ENCODE measurements at regions not wholly inside any gene's neighbourhood (a gene's known extent, or its start where the extent isn't known, plus 50 kb on each side); places are given as distances from the start of the nearest gene placed in this dataset.
A peak's percentile ranks its signal among the peaks of the same experiment; 100 is the strongest.
"Not testable (repeated sequence)": the region's sequence is repeated elsewhere in the genome, so short reads cannot be mapped to it uniquely, and the experiment has no call there.

- H3K4me3 ChIP-seq (ENCODE audit: low read length); DNase-seq; H3K27me3 ChIP-seq (ENCODE audit: control insufficient read depth, insufficient read depth, low read length); H3K4me1 ChIP-seq (ENCODE audit: control insufficient read depth, insufficient read depth, low read length); H3K36me3 ChIP-seq (ENCODE audit: control insufficient read depth, insufficient read depth, low read length); H3K9me3 ChIP-seq (replicated peaks; ENCODE audit: control insufficient read depth, low read depth, low read length); H3K27ac ChIP-seq (ENCODE audit: low read length): not testable (repeated sequence)
- WGBS (ENCODE audit: insufficient coverage), result 89% methylated on average over 6 of the region's 20 CpGs
These were observed 294.9 kb upstream of the DIO3 start for GRCh38 chr14:101266441-101266840.

DNA sequence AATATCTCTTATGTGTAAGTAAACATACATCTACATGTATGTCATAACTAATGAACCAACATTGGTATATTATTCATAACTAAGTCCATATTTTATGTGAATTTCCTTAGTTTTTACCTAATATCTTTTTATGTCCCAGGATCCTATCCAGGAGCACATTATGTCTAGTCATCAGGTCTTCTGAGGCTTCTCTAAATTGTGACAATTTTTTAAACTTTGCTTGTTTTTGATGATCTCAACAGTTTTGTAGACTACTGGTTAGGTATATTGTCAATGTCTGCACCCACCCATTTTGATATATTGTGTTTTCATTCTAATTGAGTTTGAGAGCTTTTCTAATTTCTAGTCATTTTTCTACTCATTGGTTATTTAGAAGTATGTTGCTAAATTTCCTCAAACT lies 288.2 kb upstream of the DIO3 start:
- DNase-seq, result no peak
- Histone ChIP-seq H3K36me3 (ENCODE audit: control insufficient read depth, insufficient read depth, low read length) (no peaks in the 10 kb centered on the region), H3K4me3 (ENCODE audit: low read length) (no peak overlapping the region)

GRCh38 chr14:101276309-101277091 lies 284.8 kb upstream of the DIO3 start:
- WGBS (ENCODE audit: insufficient coverage), result no CpG with 5 or more reads among the region's 4 CpGs
- DNase-seq, result no peak

More for the DNA sequence above, 288.2 kb upstream of the DIO3 start:
- no peaks in the 10 kb centered on the region for H3K27me3 ChIP-seq (ENCODE audit: control insufficient read depth, insufficient read depth, low read length)
- no peaks in the 10 kb centered on the region for H3K9me3 ChIP-seq (replicated peaks; ENCODE audit: control insufficient read depth, low read depth, low read length)
- H3K27ac ChIP-seq (ENCODE audit: low read length), result no peak overlapping the region
- H3K4me1 ChIP-seq (ENCODE audit: control insufficient read depth, insufficient read depth, low read length), result no peaks in the 10 kb centered on the region

GRCh38 chr14:101282418-101282817 lies 278.9 kb upstream of the DIO3 start:
- Histone ChIP-seq H3K4me3 (ENCODE audit: low read length) (no peak overlapping the region), H3K36me3 (ENCODE audit: control insufficient read depth, insufficient read depth, low read length) (no peaks in the 10 kb centered on the region), H3K27me3 (ENCODE audit: control insufficient read depth, insufficient read depth, low read length) (no peaks in the 10 kb centered on the region), H3K4me1 (ENCODE audit: control insufficient read depth, insufficient read depth, low read length) (no peaks in the 10 kb centered on the region), H3K9me3 (replicated peaks; ENCODE audit: control insufficient read depth, low read depth, low read length) (no peaks in the 10 kb centered on the region), H3K27ac (ENCODE audit: low read length) (no peak overlapping the region)
- DNase-seq, result no peak
- WGBS (ENCODE audit: insufficient coverage), result no CpG with 5 or more reads among the region's 3 CpGs

More at GRCh38 chr14:101276309-101277091, 284.8 kb upstream of the DIO3 start:
- no peak overlapping the region for H3K4me3 ChIP-seq (ENCODE audit: low read length)
- H3K9me3 ChIP-seq (replicated peaks; ENCODE audit: control insufficient read depth, low read depth, low read length), result no peaks in the 10 kb centered on the region
- no peak overlapping the region for H3K27ac ChIP-seq (ENCODE audit: low read length)
- H3K36me3 ChIP-seq (ENCODE audit: control insufficient read depth, insufficient read depth, low read length), result no peaks in the 10 kb centered on the region
- H3K4me1 ChIP-seq (ENCODE audit: control insufficient read depth, insufficient read depth, low read length), result no peaks in the 10 kb centered on the region
- H3K27me3 ChIP-seq (ENCODE audit: control insufficient read depth, insufficient read depth, low read length), result no peaks in the 10 kb centered on the region

DNA sequence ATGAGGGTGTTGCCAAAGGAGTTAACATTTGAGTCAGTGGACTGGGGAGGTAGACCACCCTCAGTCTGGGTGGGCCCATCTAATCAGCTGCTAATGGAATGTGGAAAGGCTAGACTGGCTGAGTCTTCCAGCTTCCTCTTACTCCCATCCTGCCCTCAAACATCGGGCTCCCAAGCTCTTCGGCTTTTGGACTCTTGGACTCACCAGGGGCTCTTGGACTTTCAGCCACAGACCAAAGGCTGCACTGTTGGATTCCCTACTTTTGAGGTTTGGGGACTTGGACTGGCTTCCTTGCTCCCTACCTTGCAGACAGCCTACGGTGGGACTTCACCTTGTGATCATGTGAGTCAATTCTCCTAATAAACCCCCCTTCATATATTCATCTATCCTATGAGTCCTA lies 276.6 kb upstream of the DIO3 start:
- Histone ChIP-seq H3K9me3 (replicated peaks; ENCODE audit: control insufficient read depth, low read depth, low read length) (no peaks in the 10 kb centered on the region), H3K27me3 (ENCODE audit: control insufficient read depth, insufficient read depth, low read length) (peaks cover 6% of the 10 kb centered on the region), H3K4me3 (ENCODE audit: low read length) (no peak overlapping the region), H3K27ac (ENCODE audit: low read length) (no peak overlapping the region), H3K36me3 (ENCODE audit: control insufficient read depth, insufficient read depth, low read length) (no peaks in the 10 kb centered on the region), H3K4me1 (ENCODE audit: control insufficient read depth, insufficient read depth, low read length) (no peaks in the 10 kb centered on the region)
- no peak for DNase-seq
- WGBS (ENCODE audit: insufficient coverage), result 78% methylated on average over 1 of the region's 3 CpGs

DNA sequence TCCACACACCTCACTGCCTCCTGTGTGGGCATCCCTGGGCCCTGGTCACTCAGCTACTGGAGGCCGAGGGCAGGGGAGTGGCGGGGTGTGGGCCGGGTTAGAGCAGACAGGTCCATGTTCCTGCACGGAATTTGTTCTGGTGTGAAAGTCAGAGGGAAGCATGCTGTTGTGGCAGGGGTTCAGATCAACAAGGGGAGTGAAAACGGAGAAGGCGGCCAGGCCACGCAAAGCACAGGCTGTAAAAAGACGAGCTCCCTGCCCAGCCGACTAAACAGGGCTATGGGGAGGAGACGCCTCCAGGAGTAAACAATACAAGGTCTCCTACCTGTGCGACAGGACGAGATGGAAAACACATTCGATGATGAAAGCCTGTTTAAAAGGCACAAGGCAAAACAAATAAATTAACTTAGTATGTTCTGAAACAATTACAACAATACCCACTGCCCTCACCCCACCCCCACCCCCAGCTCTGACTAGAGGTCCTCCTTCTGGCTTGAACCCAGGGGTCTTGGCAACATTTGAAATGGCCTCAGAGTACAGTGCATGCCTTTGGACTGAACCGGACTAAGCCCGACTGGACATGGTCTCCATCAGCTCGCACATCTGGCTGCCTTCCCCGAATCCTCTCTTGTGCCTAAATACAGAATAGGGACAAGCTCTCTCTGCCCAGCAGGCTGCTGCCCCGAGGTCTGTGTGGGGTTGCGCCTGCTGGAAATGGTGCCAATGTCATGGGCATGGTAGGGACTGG lies 274.9 kb upstream of the DIO3 start:
- Histone ChIP-seq H3K4me3 (ENCODE audit: low read length) (no peak overlapping the region), H3K27ac (ENCODE audit: low read length) (no peak overlapping the region), H3K36me3 (ENCODE audit: control insufficient read depth, insufficient read depth, low read length) (no peaks in the 10 kb centered on the region), H3K9me3 (replicated peaks; ENCODE audit: control insufficient read depth, low read depth, low read length) (no peaks in the 10 kb centered on the region), H3K4me1 (ENCODE audit: control insufficient read depth, insufficient read depth, low read length) (no peaks in the 10 kb centered on the region), H3K27me3 (ENCODE audit: control insufficient read depth, insufficient read depth, low read length) (peaks cover 6% of the 10 kb centered on the region)
- 41% methylated on average over 9 of the region's 19 CpGs for WGBS (ENCODE audit: insufficient coverage)
- no peak for DNase-seq

GRCh38 chr14:101288436-101289229 lies 272.7 kb upstream of the DIO3 start:
- Histone ChIP-seq H3K4me1 (ENCODE audit: control insufficient read depth, insufficient read depth, low read length) (no peaks in the 10 kb centered on the region), H3K27ac (ENCODE audit: low read length) (no peak overlapping the region), H3K36me3 (ENCODE audit: control insufficient read depth, insufficient read depth, low read length) (no peaks in the 10 kb centered on the region), H3K4me3 (ENCODE audit: low read length) (no peak overlapping the region), H3K9me3 (replicated peaks; ENCODE audit: control insufficient read depth, low read depth, low read length) (no peaks in the 10 kb centered on the region), H3K27me3 (ENCODE audit: control insufficient read depth, insufficient read depth, low read length) (peaks cover 11% of the 10 kb centered on the region)
- peak; percentile 18 for DNase-seq
- WGBS (ENCODE audit: insufficient coverage), result 53% methylated on average over 16 of the region's 20 CpGs

DNA sequence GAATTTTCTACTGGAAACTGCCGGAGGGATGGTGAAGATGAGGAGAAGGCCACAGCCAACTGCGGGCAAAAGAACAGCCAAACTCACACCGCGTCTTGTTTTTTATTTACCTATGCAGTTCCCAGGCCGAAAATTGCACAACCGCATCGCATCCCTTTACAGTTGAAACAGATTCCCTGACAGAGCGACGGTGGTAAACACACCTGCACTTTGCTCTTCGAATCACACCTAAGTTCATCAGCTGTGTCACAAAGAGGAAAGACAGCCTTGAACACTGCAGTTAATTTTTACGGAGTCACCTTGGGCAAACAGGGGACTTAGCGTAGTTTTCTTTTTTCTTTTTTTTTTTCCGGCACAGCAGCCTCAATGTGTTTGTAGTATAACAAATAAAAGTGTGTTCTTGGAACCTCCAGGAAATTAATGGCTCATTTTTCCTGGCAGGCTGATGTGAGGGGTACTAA lies 272.0 kb upstream of the DIO3 start:
- Histone ChIP-seq H3K4me3 (ENCODE audit: low read length) (no peak overlapping the region), H3K9me3 (replicated peaks; ENCODE audit: control insufficient read depth, low read depth, low read length) (no peaks in the 10 kb centered on the region), H3K4me1 (ENCODE audit: control insufficient read depth, insufficient read depth, low read length) (no peaks in the 10 kb centered on the region), H3K36me3 (ENCODE audit: control insufficient read depth, insufficient read depth, low read length) (no peaks in the 10 kb centered on the region), H3K27ac (ENCODE audit: low read length) (no peak overlapping the region), H3K27me3 (ENCODE audit: control insufficient read depth, insufficient read depth, low read length) (peaks cover 11% of the 10 kb centered on the region)
- no peak for DNase-seq
- WGBS (ENCODE audit: insufficient coverage), result 88% methylated on average over 12 of the region's 13 CpGs

- Histone ChIP-seq H3K27me3 (ENCODE audit: control insufficient read depth, insufficient read depth, low read length) (peaks cover 11% of the 10 kb centered on the region), H3K4me1 (ENCODE audit: control insufficient read depth, insufficient read depth, low read length) (no peaks in the 10 kb centered on the region), H3K9me3 (replicated peaks; ENCODE audit: control insufficient read depth, low read depth, low read length) (no peaks in the 10 kb centered on the region), H3K36me3 (ENCODE audit: control insufficient read depth, insufficient read depth, low read length) (no peaks in the 10 kb centered on the region), H3K4me3 (ENCODE audit: low read length) (no peak overlapping the region), H3K27ac (ENCODE audit: low read length) (no peak overlapping the region)
- WGBS (ENCODE audit: insufficient coverage), result 74% methylated on average over 4 of the region's 7 CpGs
- no peak for DNase-seq
These were observed 271.4 kb upstream of the DIO3 start for GRCh38 chr14:101289911-101290310.

GRCh38 chr14:101290611-101291010 lies 270.7 kb upstream of the DIO3 start:
- Histone ChIP-seq H3K27ac (ENCODE audit: low read length) (no peak overlapping the region), H3K4me1 (ENCODE audit: control insufficient read depth, insufficient read depth, low read length) (no peaks in the 10 kb centered on the region), H3K27me3 (ENCODE audit: control insufficient read depth, insufficient read depth, low read length) (peaks cover 11% of the 10 kb centered on the region), H3K4me3 (ENCODE audit: low read length) (no peak overlapping the region), H3K9me3 (replicated peaks; ENCODE audit: control insufficient read depth, low read depth, low read length) (peaks cover 2% of the 10 kb centered on the region), H3K36me3 (ENCODE audit: control insufficient read depth, insufficient read depth, low read length) (no peaks in the 10 kb centered on the region)
- DNase-seq, result no peak
- WGBS (ENCODE audit: insufficient coverage), result 73% methylated on average over 6 of the region's 6 CpGs

Measured in muscle of leg (tissue), 3 donors.